WTC11 (cell line): ENCODE measurements at regions not wholly inside any gene's neighbourhood (a gene's known extent, or its start where the extent isn't known, plus 50 kb on each side); places are given as distances from the start of the nearest gene placed in this dataset.

Experiments
- CTCF ChIP-seq: fragments of 200-600 bp; IDR thresholded peaks from 2 replicates; pipeline ENCODE4 v1.8.0; 2022; ENCODE audit warnings: antibody characterized with exemption
- MAX ChIP-seq: sonication (generic); formaldehyde crosslinking; IDR thresholded peaks from 2 replicates; pipeline ENCODE4 v1.8.0; 2022; ENCODE audit warnings: mild to moderate bottlenecking, missing genetic modification reagents
- SP1 ChIP-seq: sonication (generic); formaldehyde crosslinking; conservative IDR thresholded peaks from 2 replicates; pipeline ENCODE4 v1.8.1; 2022; ENCODE audit warnings: missing genetic modification reagents
- STAT6 ChIP-seq: sonication (generic); formaldehyde crosslinking; conservative IDR thresholded peaks from 2 replicates; pipeline ENCODE4 v1.8.1; 2023; ENCODE audit warnings: mild to moderate bottlenecking, low read depth, missing genetic modification reagents, moderate library complexity
- ZNF263 ChIP-seq: sonication (generic); formaldehyde crosslinking; IDR thresholded peaks from 2 replicates; pipeline ENCODE4 v1.8.1; 2022; ENCODE audit warnings: low read depth, mild to moderate bottlenecking, moderate library complexity, missing genetic modification reagents
- TF ChIP-seq, protein P1 (sequence below): sonication (generic); formaldehyde crosslinking; IDR thresholded peaks from 2 replicates; pipeline ENCODE4 v1.8.1; 2023; ENCODE audit warnings: mild to moderate bottlenecking, missing genetic modification reagents, moderate library complexity
- TF ChIP-seq, protein P2 (sequence below): fragments of 250-450 bp; sonication (Bioruptor Pico); IDR thresholded peaks from 2 replicates; pipeline ENCODE4 v2.1.2; 2022; ENCODE audit warnings: mild to moderate bottlenecking, moderate library complexity

- TF ChIP-seq, protein P1, sequence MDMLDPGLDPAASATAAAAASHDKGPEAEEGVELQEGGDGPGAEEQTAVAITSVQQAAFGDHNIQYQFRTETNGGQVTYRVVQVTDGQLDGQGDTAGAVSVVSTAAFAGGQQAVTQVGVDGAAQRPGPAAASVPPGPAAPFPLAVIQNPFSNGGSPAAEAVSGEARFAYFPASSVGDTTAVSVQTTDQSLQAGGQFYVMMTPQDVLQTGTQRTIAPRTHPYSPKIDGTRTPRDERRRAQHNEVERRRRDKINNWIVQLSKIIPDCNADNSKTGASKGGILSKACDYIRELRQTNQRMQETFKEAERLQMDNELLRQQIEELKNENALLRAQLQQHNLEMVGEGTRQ (CRISPR knock-in tag), result no peak
- TF ChIP-seq SP1 (CRISPR knock-in tag), result no peak
- TF ChIP-seq STAT6 (CRISPR knock-in tag), result no peak
- TF ChIP-seq CTCF, result no peak
- no peak for TF ChIP-seq MAX
- TF ChIP-seq ZNF263 (CRISPR knock-in tag), result no peak
- TF ChIP-seq, protein P2, sequence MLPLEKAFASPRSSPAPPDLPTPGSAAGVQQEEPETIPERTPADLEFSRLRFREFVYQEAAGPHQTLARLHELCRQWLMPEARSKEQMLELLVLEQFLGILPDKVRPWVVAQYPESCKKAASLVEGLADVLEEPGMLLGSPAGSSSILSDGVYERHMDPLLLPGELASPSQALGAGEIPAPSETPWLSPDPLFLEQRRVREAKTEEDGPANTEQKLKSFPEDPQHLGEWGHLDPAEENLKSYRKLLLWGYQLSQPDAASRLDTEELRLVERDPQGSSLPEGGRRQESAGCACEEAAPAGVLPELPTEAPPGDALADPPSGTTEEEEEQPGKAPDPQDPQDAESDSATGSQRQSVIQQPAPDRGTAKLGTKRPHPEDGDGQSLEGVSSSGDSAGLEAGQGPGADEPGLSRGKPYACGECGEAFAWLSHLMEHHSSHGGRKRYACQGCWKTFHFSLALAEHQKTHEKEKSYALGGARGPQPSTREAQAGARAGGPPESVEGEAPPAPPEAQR (CRISPR knock-in tag), result no peak
Measured at GRCh38 chr1:198086051-198086745, 70.6 kb upstream of the NEK7 start.
